Omental fat pad (tissue), 3 donors: ENCODE measurements at regions not wholly inside any gene's neighbourhood (a gene's known extent, or its start where the extent isn't known, plus 50 kb on each side); places are given as distances from the start of the nearest gene placed in this dataset.

Source experiments
- ATAC-seq: fragments of 150-250 bp; one replicate; pipeline ENCODE4 v1.9.1; 2016; ENCODE audit warnings: mild to moderate bottlenecking, moderate library complexity; ENCODE audit not compliant: low FRiP score
- DNase-seq: peaks from one replicate; pipeline ENCODE4 v3.0.0-alpha.2; 2019; ENCODE audit warnings: low spot score
- CTCF ChIP-seq, 3 donors: fragments of 450-650 bp; IDR thresholded peaks; one replicate each; pipeline ENCODE4 v1.5.1; 2016 to 2017; ENCODE audit warnings: antibody characterized with exemption in 3 of 3, mild to moderate bottlenecking in 3 of 3, moderate library complexity in 2 of 3

DNA sequence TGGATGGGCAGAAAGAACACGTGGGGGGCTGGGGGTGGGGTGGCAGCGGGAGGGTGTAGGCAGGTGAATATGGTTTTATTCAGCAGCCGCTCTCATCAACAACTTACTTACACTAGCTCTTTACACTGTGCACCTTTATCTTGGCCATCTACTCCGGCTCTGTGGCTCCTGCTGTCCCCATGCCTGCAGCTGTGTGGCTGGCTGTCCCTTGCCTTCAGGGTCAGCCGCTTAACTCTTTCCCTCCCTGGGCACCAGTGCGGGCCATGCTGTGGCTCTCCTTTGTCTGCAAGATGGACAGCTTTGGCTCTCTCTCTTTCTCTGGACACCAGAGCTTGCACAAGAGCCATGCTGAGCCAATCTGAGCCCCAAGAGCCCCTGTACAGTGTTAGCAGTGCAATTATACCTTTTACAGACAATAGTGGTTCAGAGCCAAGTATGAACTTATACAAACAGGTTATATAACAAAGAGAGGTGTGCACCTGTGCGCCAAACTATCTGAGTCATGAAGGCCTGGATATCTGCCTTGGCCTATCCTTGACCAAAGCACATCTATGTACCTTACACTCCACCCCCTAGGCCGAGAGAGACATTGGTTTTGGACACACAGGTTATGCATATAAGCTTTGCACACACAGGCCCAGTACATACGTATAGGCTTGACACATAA lies 94.3 kb upstream of the CTSC start:
- ATAC-seq = no peak
- no peak for TF ChIP-seq CTCF (IDR thresholded peaks at IDR 0.05)
- DNase-seq = no peak

DNA sequence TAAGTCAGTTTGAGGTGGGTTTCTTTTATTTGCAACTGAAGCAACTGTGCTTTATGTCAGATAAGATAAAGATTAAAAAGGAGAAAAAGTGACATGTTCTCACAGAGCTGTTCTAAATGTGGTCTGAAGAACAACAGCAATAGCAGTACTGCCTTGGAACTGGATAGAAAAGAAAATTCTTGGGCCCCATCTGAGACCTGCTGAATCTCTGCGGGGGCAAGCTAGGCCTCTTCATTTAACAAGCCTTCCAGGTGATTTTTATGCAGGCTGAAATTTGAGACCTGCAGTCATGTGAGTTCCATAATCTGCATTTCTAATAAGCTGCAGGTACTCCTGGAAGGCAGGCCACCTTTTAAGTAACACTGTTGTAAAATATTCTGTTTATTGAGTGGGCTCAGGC lies 91.4 kb upstream of the CTSC start:
- DNase-seq (no peak), ATAC-seq (no peak)
- TF ChIP-seq CTCF (IDR thresholded peaks at IDR 0.05) = no peak

- DNase-seq (no peak), ATAC-seq (no peak)
- no peak for TF ChIP-seq CTCF (IDR thresholded peaks at IDR 0.05)
Measured at GRCh38 chr11:88427719-88428118, 90.2 kb upstream of the CTSC start.

GRCh38 chr11:88424881-88425280 lies 87.3 kb upstream of the CTSC start:
- ATAC-seq (no peak), DNase-seq (no peak)
- no peak for TF ChIP-seq CTCF (IDR thresholded peaks at IDR 0.05)

- TF ChIP-seq CTCF (IDR thresholded peaks at IDR 0.05) = no peak
- ATAC-seq = no peak
- DNase-seq = no peak
Measured at GRCh38 chr11:88421530-88421929, 84.0 kb upstream of the CTSC start.

DNA sequence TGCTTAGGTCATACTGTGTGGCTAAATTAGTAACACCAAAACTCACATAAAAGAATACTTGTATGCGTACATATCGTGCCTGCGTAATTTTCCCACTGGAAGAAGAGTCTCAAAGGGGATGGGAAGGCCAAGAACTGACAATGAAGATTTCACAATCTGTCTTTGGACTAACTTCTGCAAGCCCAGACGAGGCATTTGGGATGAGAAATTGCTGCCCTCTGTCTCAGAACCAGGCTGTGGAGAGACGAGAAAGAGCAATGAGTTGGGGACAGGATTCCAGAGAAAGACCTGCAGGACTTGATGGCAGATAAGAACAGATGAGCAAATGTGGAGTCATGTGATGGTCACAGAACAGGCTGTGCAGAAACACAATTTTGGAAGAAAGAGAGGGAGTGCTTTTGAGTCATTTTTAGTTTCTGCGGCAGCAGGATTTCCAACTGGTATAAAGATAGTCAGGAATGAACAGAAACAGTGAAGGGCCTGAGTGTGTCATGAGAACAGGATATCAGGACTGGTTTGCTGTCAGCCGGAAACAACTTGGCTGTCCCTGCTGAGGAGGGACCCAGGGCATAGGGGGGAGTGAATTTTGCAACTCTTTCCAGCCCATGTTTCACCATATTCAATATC lies 82.7 kb upstream of the CTSC start:
- no peak for DNase-seq
- TF ChIP-seq CTCF (IDR thresholded peaks at IDR 0.05) = no peak
- ATAC-seq = peak; percentile 58

DNA sequence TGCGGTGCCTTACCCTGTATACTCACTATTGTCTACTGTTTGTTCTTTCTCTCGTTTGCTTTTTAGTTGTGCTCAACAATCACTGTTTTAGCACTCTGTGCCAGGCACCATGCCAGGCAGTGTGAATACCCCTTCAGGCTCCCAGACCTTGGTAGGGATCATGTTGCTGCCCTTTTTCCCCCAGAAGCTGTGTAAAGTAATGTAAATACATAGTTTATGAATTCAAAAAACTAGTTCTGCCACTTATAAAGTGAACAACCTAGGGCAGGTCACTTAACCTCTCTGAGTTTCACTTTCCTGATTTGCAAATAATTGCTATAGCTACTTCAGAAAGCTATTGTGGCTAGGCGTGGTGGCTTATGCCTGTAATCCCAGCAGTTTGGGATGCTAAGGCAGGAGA lies 81.0 kb upstream of the CTSC start:
- TF ChIP-seq CTCF (IDR thresholded peaks at IDR 0.05) = no peak
- no peak for ATAC-seq
- no peak for DNase-seq
